ENCODE measurements at regions not wholly inside any gene's neighbourhood (a gene's known extent, or its start where the extent isn't known, plus 50 kb on each side); places are given as distances from the start of the nearest gene placed in this dataset.

- Histone ChIP-seq H3K9me3 (replicated peaks; ENCODE audit: control insufficient read depth, insufficient read depth, low read length) (no peaks in the 10 kb centered on the region), H3K4me2 (ENCODE audit: insufficient read depth, low read length) (no peak overlapping the region), H2AFZ (ENCODE audit: low read depth, low read length) (no peak overlapping the region), H3K36me3 (ENCODE audit: control insufficient read depth in 2 of 2, extremely low read depth in 1 of 2, insufficient read depth in 2 of 2, low read length in 2 of 2) (no peaks in the 10 kb centered on the region), H3K9ac (replicated peaks; ENCODE audit: extremely low read depth, insufficient read depth, low read length) (no peak overlapping the region), H3K4me1 (ENCODE audit: control insufficient read depth, extremely low read depth, insufficient read depth, low read length) (no peaks in the 10 kb centered on the region), H3K9me1 (replicated peaks; ENCODE audit: control insufficient read depth, extremely low read depth, insufficient read depth, low read length) (no peaks in the 10 kb centered on the region), H3K27me3 (ENCODE audit: control insufficient read depth in 2 of 2, insufficient read depth in 2 of 2, low read length in 2 of 2) (no peaks in the 10 kb centered on the region), H3K4me3 (replicated peaks in 1 of 3; ENCODE audit: insufficient read depth in 1 of 3, low read depth in 1 of 3, low read length in 3 of 3) (no peak overlapping the region), H3K27ac (ENCODE audit: insufficient read depth, low read depth, low read length) (no peak overlapping the region), H4K20me1 (replicated peaks; ENCODE audit: control insufficient read depth, extremely low read depth, insufficient read depth, low read length) (no peaks in the 10 kb centered on the region), H3K79me2 (ENCODE audit: control insufficient read depth, insufficient read depth, low read length) (no peaks in the 10 kb centered on the region)
- POLR2A ChIA-PET = no interaction called here
- BruUV-seq (replicated peaks) = no TSS peak
- TF ChIP-seq MYC (IDR thresholded peaks at IDR 0.05; ENCODE audit: low read depth, low read length) (no peak), CTCF (IDR thresholded peaks at IDR 0.05; ENCODE audit: extremely low read depth in 1 of 2, insufficient read depth in 1 of 2, low read depth in 1 of 2, low read length in 2 of 2) (no peak), JUN (IDR thresholded peaks at IDR 0.05; ENCODE audit: borderline replicate concordance, insufficient read depth, insufficient read length, low read depth) (no peak), FOS (IDR thresholded peaks at IDR 0.05; ENCODE audit: borderline replicate concordance, insufficient read depth, low read length) (no peak), POLR2AphosphoS5 (IDR thresholded peaks at IDR 0.05; ENCODE audit: insufficient read depth, low read depth, low read length) (no peak), GATA2 (IDR thresholded peaks at IDR 0.05; ENCODE audit: insufficient read depth, insufficient read length, low read depth, low read length) (no peak), EZH2 (IDR thresholded peaks at IDR 0.05; ENCODE audit: borderline replicate concordance, low read depth, low read length, severe bottlenecking) (no peak), POLR2A (IDR thresholded peaks at IDR 0.05; ENCODE audit: low read depth, low read length) (no peak), MAX (IDR thresholded peaks at IDR 0.05; ENCODE audit: insufficient read depth, insufficient read length) (no peak)
- dilution Hi-C loops (cut with MboI; ENCODE audit: extremely low pct_ligation_motif_present, low sequenced_read_pairs) = no loop called here
- DNase-seq (ENCODE audit: low read depth, low spot score) (no peak), FAIRE-seq (no peak)
- intact Hi-C loops (cut with micrococcal nuclease) = no loop called here
- CTCF ChIA-PET = interaction anchor here (1.4 kb wide), 1 partner anchor 36 kb away, joined by 4 read pairs; no protein-coding TSS in a partner anchor
Measured at GRCh38 chr2:121131375-121131774, 153.6 kb downstream of the TFCP2L1 start.
